IPS-18a (cell line): ENCODE measurements at regions not wholly inside any gene's neighbourhood (a gene's known extent, or its start where the extent isn't known, plus 50 kb on each side); places are given as distances from the start of the nearest gene placed in this dataset.
"Not testable (repeated sequence)": the region's sequence is repeated elsewhere in the genome, so short reads cannot be mapped to it uniquely, and the experiment has no call there.

Experiments used
- H3K27ac ChIP-seq: one replicate; pipeline ENCODE4 v1.5.1; 2013; ENCODE audit warnings: low read length
- H3K27me3 ChIP-seq: one replicate; pipeline ENCODE4 v1.6.1; 2013; ENCODE audit warnings: mild to moderate bottlenecking, low read length; ENCODE audit not compliant: control insufficient read depth, insufficient read depth
- H3K36me3 ChIP-seq: one replicate; pipeline ENCODE4 v1.6.1; 2013; ENCODE audit warnings: low read depth, low read length; ENCODE audit not compliant: control insufficient read depth
- H3K4me1 ChIP-seq: one replicate; pipeline ENCODE4 v1.6.1; 2013; ENCODE audit warnings: low read depth, low read length; ENCODE audit not compliant: control insufficient read depth
- H3K4me3 ChIP-seq: one replicate; pipeline ENCODE4 v1.5.1; 2013; ENCODE audit warnings: low read length
- H3K9ac ChIP-seq: one replicate; pipeline ENCODE4 v1.6.1; 2013; ENCODE audit warnings: mild to moderate bottlenecking, low read length, moderate library complexity
- H3K9me3 ChIP-seq: one replicate; pipeline ENCODE4 v1.6.1; 2013; ENCODE audit warnings: low read depth, low read length; ENCODE audit not compliant: control insufficient read depth

DNA sequence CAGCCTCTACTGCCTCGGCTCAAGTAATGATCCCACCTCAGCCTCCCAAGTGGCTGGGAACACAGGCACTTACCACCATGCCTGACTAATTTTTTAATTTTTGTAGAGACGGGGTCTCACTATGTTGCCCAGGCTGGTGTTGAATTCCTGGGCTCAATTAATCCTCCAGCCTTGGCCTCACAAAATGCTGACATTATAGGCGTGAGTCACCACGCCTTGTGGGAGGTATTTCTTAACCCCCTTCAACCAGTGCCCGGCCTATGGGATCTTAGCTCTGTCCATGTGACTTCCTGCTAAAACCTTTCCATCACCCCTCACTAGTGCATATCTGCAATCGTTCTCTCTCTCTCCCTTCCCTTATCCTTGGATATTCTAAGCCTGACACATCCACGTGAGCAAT lies 86.4 kb downstream of the FOXD2 start:
- Histone ChIP-seq H3K27ac (no peak overlapping the region), H3K4me1 (peaks cover 8% of the 10 kb centered on the region), H3K9me3 (peaks cover 6% of the 10 kb centered on the region), H3K9ac (no peak overlapping the region), H3K36me3 (no peaks in the 10 kb centered on the region), H3K4me3 (no peak overlapping the region), H3K27me3 (peaks cover 11% of the 10 kb centered on the region)

DNA sequence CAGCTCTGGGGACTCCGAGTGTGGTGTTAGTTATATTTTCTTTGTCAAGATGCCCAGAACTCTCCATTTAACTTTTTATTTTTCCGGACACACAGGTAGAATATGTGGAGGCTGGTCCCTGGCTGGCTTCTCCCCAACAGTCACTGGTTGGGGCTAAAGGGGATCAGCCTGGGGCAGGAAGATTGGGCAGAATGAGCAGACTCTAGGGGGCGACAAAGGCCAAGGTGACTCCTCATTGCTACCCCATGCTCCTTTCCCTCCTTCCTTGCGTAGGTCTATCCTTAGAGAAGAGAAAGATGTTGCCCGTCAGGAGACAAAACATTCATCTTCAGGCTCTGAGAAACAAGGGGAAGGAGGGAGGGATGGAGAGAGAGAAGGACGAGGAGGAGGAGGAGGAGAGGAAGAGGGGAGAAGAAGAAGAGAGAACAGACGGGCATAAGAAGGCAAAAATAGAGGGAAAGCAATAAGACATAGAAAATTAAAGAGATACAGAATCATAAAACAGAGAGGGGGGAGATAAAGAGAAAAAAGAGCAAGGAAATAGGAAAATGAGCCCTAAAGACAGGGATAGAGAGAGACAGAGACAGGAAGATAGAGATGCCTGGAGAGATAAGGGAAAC lies 89.9 kb downstream of the FOXD2 start:
- peaks cover 8% of the 10 kb centered on the region for H3K4me1 ChIP-seq
- H3K4me3 ChIP-seq = no peak overlapping the region
- H3K27me3 ChIP-seq = peaks cover 11% of the 10 kb centered on the region
- H3K9me3 ChIP-seq = peaks cover 8% of the 10 kb centered on the region
- no peak overlapping the region for H3K27ac ChIP-seq
- no peak overlapping the region for H3K9ac ChIP-seq
- no peaks in the 10 kb centered on the region for H3K36me3 ChIP-seq

DNA sequence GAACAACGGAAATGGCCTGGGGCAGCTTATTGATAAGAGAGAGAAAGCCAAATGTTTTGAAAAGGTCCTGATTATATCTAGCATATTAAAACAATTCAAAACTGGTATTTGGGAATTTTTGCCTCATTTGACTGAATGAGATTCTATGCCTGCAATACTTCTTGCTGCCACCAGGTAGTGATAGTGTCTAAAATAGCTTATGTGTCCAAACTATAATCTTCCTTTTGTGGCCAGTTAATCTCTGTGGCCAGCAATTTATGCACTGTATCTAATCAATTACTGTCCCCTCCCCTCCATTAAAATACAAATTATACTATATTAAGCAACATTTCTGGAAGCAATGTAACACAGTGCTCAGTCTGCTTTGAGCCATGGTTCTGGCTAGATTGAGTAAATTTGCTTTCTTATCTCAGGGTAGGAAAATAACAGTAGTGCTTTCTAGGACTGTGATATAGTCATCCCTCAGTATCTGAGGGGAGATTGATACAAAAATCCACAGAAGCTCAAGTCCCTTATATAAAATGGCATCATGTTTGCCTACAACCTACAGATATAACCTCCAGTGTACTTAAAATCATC lies 91.8 kb downstream of the FOXD2 start:
- Histone ChIP-seq H3K36me3 (no peaks in the 10 kb centered on the region), H3K9me3 (peaks cover 8% of the 10 kb centered on the region), H3K9ac (no peak overlapping the region), H3K27me3 (peaks cover 16% of the 10 kb centered on the region), H3K27ac (no peak overlapping the region), H3K4me1 (peaks cover 6% of the 10 kb centered on the region), H3K4me3 (no peak overlapping the region)

DNA sequence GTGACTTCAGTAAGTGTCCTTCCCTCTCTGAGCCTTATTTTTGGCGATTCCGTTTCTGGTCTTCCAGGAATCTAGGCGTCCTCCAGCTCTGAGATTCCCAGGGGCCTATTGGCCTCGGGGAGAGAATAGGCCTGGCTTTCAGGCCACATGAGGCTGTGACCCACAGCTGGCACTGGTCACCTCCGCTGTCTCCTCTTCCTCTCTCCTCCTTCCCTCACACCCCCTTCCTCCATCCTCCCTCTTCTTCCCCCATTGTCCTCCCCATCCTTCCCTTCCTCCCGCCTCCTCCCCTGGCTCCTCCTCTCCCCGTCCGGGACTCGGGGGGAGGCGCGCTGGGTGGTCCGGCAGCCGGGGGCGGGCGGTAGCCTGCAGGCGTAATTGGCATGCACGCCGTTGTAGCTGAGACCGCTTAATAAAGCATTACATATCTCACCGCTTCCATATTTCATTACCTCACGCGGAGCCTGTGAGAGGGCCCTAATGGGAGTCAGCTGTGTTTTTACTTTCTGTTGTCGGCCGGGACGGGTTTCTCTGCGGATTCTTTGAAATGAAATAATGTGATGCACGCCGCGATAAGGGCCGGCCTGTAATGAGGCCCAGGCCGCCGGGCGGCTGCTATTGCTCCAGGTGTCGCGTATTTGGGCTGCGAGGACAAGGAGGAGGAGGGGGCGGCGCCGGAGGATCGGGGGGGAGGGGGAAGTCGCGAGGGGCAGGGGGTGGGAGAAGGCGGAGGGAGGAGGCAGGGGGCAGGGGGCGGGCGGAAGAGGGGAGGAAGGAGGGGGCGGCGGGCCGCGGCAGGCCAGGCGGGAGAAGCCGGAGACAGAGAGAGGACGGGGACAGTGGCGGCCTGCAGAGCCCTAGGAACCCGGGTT lies 95.3 kb downstream of the FOXD2 start:
- Histone ChIP-seq H3K36me3 (no peaks in the 10 kb centered on the region), H3K4me3 (peak overlapping the region; percentile 69)

DNA sequence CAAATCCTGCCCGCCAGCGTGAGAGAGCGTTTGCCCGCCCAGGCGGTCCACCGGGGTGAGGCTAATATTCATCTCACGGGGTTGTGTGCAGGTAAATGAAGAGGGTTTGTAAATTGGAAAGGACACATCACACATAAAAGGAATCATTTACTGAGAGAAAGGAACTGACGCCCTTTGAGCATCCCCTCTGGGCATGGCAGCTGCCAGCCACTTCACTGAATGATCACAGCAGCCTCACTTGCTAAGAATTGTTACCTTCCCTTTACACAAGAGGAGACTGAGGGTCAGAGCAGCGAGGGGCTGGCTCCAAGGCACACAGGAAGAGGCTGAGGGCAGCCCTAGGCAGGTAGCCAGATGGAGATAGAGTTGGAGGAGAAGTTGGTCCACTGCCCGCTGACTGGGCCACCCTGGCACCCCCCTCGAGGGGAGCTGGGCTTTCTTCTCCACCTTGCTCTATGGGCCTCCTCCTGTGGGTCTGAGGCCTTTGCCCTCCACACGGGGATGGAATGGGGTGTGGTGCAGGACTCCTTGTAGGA lies 96.0 kb downstream of the FOXD2 start:
- H3K9ac ChIP-seq = no peak overlapping the region
- peaks cover 5% of the 10 kb centered on the region for H3K9me3 ChIP-seq
- no peaks in the 10 kb centered on the region for H3K36me3 ChIP-seq
- H3K4me3 ChIP-seq = peak overlapping the region; percentile 46
- peaks cover 6% of the 10 kb centered on the region for H3K4me1 ChIP-seq
- H3K27ac ChIP-seq = no peak overlapping the region
- H3K27me3 ChIP-seq = peaks cover 12% of the 10 kb centered on the region

More for the DNA sequence above, 95.3 kb downstream of the FOXD2 start:
- Histone ChIP-seq H3K4me1 (peaks cover 6% of the 10 kb centered on the region), H3K9ac (peak overlapping the region; percentile 28), H3K27me3 (peaks cover 12% of the 10 kb centered on the region), H3K9me3 (peaks cover 8% of the 10 kb centered on the region), H3K27ac (no peak overlapping the region)

DNA sequence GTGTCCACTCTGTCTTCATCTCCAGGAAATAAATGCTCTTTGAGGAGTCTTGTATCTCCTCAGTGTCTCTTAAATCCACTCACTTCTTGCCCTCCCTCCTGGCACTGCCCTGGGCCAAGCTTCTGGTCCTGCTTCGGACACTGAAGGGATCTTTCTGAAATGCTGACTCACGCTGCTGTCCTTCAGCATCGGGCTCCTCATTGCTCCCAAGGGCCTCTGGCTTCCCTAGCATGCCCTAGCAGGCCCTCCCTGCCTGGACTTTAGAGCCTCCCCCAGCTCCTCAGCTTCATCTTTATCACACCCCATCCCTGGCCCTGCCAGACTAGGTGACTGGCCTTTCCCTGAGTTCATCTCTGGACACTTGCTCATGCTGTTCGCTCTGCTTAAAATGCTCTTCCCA lies 96.6 kb downstream of the FOXD2 start:
- Histone ChIP-seq H3K4me1 (peaks cover 6% of the 10 kb centered on the region), H3K9me3 (no peaks in the 10 kb centered on the region), H3K36me3 (no peaks in the 10 kb centered on the region), H3K27ac (no peak overlapping the region), H3K9ac (no peak overlapping the region), H3K27me3 (peaks cover 12% of the 10 kb centered on the region), H3K4me3 (no peak overlapping the region)

DNA sequence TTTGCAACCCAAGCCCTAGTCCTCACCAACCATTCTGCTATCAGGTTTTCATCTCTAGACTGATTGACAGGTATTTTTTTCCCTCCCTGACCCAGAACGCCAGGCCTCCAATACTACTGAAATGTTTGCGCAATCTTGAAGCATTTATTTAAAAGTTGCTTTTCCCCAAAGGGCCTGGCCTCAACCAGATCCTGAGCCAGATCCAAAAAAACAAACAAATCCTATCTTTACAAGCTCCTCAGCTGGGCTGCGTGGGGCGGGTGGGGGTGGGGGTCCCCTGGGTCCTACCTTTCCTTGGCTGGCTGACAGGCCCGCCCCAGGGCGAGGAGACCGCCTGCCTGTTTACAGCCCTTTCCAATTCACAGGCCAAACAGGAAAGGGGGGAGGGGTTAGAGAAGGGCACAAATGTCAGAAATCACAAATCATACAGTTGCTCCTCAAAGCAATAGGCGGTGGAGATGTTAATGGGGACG lies 98.8 kb downstream of the FOXD2 start:
- no peak overlapping the region for H3K4me3 ChIP-seq
- H3K4me1 ChIP-seq = peaks cover 6% of the 10 kb centered on the region
- no peaks in the 10 kb centered on the region for H3K9me3 ChIP-seq
- peaks cover 12% of the 10 kb centered on the region for H3K27me3 ChIP-seq
- no peak overlapping the region for H3K9ac ChIP-seq
- no peaks in the 10 kb centered on the region for H3K36me3 ChIP-seq
- H3K27ac ChIP-seq = no peak overlapping the region

DNA sequence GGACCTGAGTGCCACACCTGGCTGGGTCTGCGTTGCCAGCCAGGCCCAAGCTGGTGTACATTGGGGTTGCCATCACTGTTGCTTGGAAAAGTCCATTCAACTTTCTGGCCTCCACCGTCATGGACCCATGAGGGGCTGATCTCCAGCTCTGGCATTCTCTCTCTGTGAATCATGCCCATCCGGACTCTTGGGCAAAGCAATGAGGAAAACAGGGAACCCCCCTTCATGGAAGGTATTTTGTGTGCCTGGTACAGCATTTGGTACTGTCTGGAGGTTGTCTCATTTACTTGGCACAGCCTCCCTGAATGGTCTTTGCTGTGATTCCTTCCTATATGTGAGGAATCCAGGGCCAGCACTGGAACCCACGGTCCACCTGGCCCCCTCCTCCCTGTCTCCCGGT lies 99.4 kb downstream of the FOXD2 start:
- Histone ChIP-seq H3K27ac (no peak overlapping the region), H3K27me3 (peaks cover 12% of the 10 kb centered on the region), H3K36me3 (no peaks in the 10 kb centered on the region)

DNA sequence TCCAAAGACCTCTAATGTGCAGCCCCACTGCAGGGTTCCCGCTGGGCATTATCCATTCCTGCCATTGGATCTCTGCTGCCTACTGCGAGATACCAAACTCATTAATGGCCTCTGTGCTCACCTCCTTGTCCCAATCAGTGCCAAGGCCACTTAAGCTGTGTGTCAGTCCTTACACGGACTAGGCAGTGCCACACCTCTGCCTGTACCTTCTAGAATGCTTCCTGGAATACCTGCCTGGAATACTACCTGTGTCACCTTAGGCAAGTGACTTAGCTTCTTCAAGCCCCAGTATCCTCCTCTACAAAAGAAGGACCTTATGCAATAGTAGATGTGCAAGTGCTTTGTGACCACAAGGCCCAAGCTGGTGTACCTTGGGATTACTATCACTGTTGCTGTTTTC lies 100.1 kb downstream of the FOXD2 start:
- Histone ChIP-seq H3K4me1 (peaks cover 6% of the 10 kb centered on the region), H3K9me3 (no peaks in the 10 kb centered on the region), H3K4me3 (no peak overlapping the region), H3K36me3 (no peaks in the 10 kb centered on the region), H3K27me3 (peaks cover 12% of the 10 kb centered on the region), H3K9ac (no peak overlapping the region), H3K27ac (no peak overlapping the region)

More for the DNA sequence above, 99.4 kb downstream of the FOXD2 start:
- Histone ChIP-seq H3K9me3 (no peaks in the 10 kb centered on the region), H3K4me3 (no peak overlapping the region), H3K9ac (no peak overlapping the region), H3K4me1 (peaks cover 6% of the 10 kb centered on the region)

DNA sequence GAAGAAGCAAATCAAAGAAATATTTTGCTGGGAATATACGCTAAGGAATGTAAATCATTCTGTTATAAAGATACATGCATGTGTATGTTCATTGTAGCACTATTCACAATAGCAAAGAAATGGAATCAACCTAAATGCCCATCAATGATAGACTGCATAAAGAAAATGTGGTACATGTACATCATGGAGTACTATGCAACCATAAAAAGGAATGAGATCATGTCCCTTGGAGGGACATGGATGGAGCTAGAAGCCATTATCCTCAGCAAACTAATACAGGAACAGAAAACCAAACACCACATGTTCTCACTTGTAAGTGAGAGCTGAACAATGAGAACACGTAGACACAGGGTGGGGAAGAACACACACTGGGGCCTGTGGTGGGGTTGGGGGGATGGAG lies 100.7 kb downstream of the FOXD2 start:
- H3K4me3 ChIP-seq, H3K36me3 ChIP-seq, H3K4me1 ChIP-seq, H3K27ac ChIP-seq, H3K9me3 ChIP-seq, H3K9ac ChIP-seq: not testable (repeated sequence)
- H3K27me3 ChIP-seq = peaks cover 12% of the 10 kb centered on the region

DNA sequence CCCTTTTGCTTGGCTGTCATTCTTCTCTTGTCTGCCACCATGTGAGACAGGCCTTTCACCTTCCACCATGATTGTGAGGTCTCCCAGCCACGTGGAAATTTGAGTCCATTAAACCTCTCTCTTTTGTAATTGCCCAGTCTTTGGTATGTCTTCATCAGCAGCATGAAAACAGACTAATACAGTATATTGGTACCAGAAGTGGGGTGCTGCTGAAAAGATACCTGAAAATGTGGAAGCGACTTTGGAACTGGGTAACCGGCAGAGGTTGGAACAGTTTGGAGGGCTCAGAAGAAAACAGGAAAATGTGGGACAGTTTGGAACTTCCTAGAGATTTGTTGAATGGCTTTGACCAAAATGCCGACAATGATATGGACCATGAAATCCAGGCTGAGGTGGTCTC lies 103.9 kb downstream of the FOXD2 start:
- H3K9ac ChIP-seq, H3K27ac ChIP-seq, H3K4me3 ChIP-seq, H3K27me3 ChIP-seq, H3K4me1 ChIP-seq, H3K36me3 ChIP-seq, H3K9me3 ChIP-seq: not testable (repeated sequence)
